ENCODE measurements at regions not wholly inside any gene's neighbourhood (a gene's known extent, or its start where the extent isn't known, plus 50 kb on each side); places are given as distances from the start of the nearest gene placed in this dataset.

DNA sequence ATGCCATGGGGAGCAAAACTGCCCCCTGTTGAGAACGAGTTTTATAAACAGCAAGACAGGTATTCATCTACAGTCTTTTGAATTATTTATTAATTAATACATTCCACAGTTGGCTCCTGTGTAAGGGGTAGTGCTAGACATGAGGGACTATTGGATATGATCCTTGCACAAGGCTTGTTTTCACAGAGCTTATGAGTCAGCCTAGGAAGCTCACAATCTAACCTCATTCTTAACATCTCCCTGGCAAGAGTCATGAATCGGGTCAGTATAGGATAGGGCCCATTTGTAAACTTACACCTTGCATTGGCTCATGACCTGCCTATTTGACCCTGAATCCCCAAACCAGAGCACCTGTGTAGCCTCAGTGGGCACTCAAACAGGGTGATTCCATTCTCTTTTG lies 209.1 kb upstream of the HCCS start:
- peak; percentile 65 for DNase-seq

DNA sequence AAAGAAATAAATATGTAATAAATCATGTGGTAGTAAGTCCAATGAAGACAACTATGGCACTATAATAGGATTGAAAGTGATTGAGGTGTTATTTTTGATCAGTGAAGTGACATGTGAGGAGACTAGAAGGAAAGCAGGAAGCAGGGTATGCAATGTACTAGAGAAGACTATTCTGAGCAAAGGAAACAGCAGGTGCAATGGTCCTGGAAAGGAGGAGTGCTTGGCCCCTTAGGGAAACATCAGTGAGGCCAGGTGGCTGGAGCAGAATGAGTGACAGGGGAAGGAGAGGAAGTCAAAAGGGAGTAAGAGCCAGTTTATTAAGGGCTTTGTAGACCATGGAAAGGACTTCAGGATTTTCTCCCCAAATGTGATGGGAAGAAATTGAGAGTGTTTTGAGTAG lies 207.6 kb upstream of the HCCS start:
- DNase-seq: no peak

GRCh38 chrX:10904220-10904619 lies 206.9 kb upstream of the HCCS start:
- peak; percentile 60 for DNase-seq

GRCh38 chrX:10906866-10907265 lies 204.3 kb upstream of the HCCS start:
- DNase-seq: peak; percentile 68

DNA sequence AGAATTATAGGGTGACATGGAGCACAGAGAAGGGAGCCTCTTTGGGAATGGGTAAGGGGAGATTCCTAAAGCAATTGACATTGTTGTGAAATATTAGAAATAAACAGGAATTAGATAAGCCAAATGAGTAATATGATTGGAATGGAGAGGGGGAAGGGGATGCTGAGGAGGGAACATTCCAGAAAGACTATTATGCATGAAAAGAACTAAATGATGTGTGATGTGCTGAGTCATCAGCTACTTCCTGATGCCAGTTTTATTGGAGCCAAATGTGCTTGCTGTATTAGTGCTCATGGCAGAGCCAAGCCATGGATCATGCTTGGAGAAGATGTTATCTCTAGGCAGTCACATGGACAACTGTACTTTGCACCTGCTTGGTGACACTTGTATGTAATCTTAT lies 189.0 kb upstream of the HCCS start:
- peak; percentile 85 for DNase-seq

DNA sequence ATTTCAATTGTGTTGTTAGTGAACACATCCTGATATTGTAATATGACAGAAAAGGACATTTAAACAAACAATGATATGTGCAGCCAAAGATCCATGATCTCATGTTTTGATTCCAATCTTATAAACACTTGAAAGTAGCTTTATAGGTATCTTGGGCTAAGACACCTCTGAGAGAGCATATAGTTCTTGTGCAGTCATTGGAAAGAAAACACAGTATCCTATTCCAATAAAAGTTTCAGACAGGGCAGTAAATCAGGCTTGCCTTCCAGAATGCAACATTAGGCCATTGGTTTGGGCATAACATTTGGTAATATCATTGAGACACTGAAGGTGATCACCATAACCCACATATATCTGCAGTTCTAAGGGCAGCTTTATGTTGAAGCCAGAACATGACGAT lies 188.3 kb upstream of the HCCS start:
- no peak for DNase-seq

GRCh38 chrX:10923466-10923865 lies 187.7 kb upstream of the HCCS start:
- DNase-seq: no peak

DNA sequence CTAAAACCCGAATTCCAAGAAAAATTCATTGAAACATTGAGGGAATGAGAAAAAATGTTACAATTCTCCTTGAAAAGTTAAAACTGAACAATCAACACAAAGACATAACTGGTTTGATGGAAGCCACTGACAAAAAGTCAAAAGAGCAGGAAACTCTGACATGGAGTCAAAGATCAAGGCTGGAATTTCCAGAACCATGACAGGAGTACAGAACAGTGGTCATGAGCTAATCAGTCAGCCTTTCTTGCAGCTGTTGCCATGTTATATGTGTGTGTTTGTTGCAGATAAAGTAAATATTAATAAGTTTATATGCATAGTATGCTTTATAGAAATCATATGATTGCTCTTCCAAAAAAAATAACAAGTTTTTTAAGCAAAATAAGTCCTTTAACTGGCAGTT lies 184.7 kb upstream of the HCCS start:
- peak; percentile 18 for DNase-seq

GRCh38 chrX:10926891-10927290 lies 184.2 kb upstream of the HCCS start:
- peak; percentile 85 for DNase-seq

DNA sequence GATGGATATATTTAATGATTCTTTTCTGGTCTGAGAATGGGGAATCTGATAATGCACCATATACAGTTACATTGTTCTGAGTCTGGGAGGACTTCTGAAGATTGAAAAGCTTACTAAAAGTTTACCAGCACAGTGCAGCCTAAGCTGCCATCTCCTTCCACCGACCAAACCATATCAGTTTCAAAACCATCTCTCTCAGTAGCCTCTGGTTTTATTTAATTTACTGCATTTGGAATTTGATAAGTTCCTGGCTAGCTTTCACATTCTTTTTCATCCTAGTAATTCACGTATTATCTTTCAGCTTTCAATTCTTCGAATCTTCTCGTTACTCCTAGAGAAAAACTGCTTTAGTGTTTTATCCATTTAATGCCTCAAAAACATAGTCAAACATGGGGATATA lies 181.4 kb upstream of the HCCS start:
- peak; percentile 13 for DNase-seq

DNA sequence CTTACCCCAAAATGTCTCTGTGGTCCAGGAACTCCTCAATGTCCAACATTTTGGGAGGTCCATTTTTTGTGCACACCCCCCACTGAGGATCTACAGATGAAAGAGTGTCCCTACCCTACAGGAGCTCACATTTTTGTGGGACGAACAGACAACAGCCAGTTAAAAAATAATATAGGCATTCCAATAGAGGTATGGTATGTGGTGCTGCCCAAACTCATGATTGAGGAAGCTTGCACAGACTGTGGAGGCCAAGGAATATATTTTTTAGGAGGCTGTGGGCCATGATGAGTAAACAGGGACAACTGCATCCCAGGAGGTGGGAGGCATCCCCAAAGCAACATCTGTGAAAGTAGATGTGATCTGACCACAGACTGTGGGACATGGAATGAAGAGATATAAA lies 181.0 kb upstream of the HCCS start:
- peak; percentile 35 for DNase-seq

DNA sequence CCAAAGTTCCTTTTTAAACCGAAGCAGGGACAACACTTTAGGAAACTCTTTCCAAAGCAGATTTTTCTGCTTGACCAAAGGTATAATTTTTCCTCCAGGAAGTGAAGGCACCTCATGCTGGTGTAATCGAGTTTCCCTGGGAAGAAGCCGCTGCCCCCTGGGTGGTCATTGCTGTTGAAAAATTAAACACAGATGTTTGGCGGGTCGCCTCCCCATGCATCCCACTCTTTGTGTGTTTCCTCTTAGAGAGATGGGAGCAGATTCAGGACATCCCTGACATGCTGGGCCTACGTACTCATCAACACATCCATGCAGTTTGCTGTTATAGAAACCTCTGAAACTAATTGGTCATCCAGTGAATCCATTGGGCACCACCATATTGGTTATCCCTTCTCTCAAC lies 179.2 kb upstream of the HCCS start:
- peak; percentile 10 for DNase-seq

GRCh38 chrX:10932842-10933440 lies 178.2 kb upstream of the HCCS start:
- peak; percentile 55 for DNase-seq

DNA sequence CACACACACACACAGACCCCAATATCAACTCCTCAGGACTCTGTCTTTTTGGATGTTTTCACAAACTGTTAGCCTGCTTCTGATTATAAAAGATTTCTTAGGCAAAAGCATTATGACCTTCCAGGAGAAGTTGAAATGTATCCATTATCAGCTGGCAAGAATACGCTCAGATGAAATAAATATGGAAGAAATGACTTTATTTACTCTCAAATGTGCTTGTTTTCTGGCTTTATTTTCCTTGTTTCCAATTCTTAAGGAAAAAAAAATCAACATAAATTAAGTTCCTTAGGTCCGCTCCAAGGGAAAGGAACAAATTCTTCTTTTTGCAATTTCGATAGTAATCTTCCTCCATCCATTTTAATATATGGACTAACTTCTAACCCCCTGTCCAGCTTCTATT lies 175.6 kb upstream of the HCCS start:
- DNase-seq: no peak

DNA sequence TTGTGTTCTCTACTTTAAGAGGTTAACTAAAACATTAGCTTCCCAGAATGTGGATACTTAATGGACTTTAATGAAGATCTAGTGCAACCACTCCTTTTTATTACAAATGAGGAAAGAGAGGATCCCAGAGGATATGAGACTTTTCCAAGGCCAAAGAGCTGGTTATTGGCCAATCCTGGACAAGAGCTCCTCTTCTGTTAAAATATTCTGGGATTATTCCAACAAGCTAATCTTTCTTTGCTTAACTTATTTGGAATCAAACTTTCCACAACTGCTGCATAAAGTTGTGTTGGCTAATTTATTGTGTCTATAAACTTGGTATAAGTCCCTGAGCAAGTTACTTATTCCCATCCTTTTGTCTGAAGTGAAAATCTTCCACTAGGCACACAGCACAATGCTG lies 174.2 kb upstream of the HCCS start:
- no peak for DNase-seq

DNA sequence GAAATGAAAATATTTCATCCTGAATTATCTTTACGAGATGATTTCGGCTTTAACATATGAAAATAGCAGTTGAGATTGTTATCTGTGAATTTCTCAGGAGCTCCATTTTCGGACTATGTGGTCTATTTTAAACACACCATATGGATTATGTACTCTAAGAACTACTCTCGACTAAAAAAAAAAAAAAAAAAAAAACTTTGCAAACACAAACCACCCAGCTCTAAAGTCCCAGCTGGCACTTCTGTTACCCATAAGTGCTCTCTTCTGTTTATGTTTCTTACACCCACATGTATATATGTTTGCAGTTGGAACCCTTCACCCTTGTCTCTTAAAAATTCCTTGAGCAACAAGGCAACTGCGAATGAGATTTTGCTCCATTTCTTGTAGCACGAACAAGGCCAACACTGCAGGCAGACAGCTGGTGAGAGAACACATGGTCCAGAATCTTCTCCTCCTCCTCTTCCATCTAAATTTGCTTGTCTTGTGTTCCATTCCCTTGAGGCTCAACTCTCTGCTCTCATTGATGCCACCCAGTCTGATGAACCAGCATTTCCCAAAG lies 172.7 kb upstream of the HCCS start:
- no peak for DNase-seq

- DNase-seq: peak; percentile 15
Measured at GRCh38 chrX:10939424-10939823, 171.7 kb upstream of the HCCS start.

DNA sequence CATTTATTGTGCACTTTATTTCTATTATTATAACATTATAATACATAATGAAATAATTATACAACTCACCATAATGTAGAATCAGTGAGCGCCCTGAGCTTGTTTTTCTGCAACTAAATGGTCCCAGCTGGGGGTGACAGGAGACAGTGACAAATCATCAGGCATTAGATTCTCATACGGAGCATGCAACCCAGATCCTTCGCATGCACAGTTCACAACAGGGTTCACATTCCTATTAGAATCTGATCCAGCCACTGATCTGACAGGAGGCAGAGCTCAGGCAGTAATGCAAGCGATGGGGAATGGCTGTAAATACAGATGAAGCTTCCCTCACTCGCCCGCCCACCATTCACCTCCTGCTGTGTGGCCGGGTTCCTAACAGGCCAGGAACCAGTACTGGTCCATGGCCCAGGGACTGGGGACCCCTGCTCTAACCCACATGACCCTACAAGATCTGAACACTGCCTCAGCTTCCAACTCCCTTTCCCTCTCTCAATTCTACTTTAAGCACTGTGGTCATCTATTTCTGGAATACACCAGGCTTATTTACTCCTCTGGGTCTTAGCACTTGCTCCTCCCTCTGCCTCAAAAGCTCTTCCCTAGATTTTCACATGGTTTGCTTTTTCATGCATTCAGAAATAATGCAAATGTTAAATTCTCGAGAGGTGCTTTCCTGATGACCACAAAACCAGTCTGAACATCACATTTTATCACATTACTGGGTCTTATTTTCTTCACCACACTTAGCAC lies 166.8 kb upstream of the HCCS start:
- peak; percentile 33 for DNase-seq

DNA sequence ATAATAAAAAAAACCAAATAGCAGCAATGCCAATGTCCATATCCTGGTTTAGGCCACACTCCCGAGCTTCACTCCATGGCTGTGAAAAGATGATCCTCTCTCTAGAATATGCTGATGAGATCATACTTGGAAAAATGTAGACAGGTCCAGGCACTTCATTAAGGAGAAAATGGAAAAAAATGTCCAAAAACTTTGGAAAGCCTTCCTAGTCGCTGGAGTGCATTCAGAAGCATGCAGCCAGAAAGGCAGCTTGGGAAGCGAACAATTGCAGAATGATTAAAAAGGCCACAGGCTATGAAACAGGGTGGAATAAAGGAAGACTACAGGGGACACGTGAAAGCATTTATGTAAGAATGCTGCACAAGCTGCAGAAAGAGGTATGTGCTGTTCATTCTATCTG lies 165.6 kb upstream of the HCCS start:
- DNase-seq: peak; percentile 67

- no peak for DNase-seq
Measured at GRCh38 chrX:10949541-10949940, 161.6 kb upstream of the HCCS start.

- DNase-seq: no peak
Measured at GRCh38 chrX:10952619-10953018, 158.5 kb upstream of the HCCS start.

DNA sequence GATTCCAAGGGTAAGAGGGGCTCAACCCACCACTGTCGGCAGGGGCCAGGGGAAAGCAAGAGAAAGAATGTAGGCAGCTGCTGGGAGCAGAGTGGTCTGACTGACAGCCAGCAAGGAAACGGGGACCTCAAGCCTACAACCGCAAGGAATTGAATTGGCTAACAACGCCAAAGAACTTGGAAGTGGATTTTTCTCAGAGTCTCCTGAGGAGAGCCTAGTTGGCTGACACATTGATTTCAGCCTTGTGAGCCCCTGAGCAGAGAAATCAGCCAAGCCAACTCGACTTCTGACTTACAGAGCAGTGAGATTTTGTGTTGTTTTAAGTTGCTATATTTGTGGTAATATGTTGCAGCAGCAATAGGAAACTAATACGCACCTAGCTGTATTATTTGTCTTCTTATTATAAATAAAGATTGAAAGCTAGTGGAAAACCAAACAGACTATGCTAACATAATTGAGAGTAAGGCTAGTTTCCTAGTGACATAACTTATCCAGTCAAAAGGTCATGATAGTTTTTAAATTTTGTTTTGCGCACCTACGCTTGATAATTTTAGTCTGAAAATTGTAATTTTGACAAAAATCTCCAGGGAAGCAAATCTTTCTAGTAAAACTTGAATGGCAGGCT lies 145.8 kb upstream of the HCCS start:
- no peak for DNase-seq

DNA sequence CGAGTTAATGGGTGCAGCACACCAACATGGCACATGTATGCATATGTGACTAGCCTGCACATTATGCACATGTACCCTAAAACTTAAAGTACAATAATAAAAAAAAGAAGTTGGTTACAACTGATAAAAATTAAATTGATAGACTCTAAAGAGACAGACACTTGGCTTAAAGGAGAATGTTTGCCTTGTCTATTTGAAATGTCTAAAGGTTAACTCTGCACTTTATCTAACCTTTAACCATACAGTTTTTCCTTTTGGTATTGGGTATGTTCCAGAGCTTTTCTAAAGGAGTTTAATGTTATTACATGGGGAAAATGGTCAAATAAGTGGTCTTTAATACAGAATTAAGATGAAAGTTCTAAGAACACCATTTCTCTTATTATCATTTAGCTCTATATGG lies 145.1 kb upstream of the HCCS start:
- DNase-seq: no peak

DNA sequence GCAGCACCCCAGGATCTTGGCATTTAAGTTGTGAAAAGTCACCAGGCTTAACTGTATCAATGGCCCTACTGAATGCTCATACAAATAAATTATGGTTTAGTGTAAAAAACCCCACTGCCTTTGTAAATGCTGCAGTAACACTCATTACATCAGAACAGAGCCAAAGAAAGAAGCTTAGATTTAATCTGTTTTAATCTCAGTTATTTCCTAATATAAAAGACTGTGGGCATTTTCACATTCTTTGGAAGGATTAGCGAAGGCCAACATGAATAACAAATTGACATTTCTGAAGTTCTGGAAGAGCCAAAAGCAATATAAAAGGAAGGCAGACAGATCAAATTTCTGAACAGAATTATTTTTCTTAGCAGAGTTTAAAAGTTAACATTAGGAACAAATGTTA lies 140.0 kb upstream of the HCCS start:
- DNase-seq: peak; percentile 40
